ENCODE measurements at regions not wholly inside any gene's neighbourhood (a gene's known extent, or its start where the extent isn't known, plus 50 kb on each side); places are given as distances from the start of the nearest gene placed in this dataset.
"Not testable (repeated sequence)": the region's sequence is repeated elsewhere in the genome, so short reads cannot be mapped to it uniquely, and the experiment has no call there.

- TF ChIP-seq JUN (IDR thresholded peaks at IDR 0.05) = no peak
Measured at GRCh38 chr12:124645530-124646244, 78.3 kb upstream of the NCOR2 start (continued).

GRCh38 chr12:124643768-124644167 is 76.4 kb upstream of the NCOR2 start:
- POLR2A ChIA-PET; FAIRE-seq; H3K4me2 ChIP-seq; H3K27ac ChIP-seq; H3K9me3 ChIP-seq; ATAC-seq; DNase-seq (ENCODE audit: low read depth in 1 of 2, low spot score in 1 of 2); H3K4me3 ChIP-seq; H3K4me1 ChIP-seq: not testable (repeated sequence)
- WGBS (ENCODE audit: missing lambda C conversion rate) = 90% methylated on average over 6 of the region's 6 CpGs
- CTCF ChIA-PET = interaction anchor here (0.6 to 1.1 kb wide), 2 partner anchors 8 to 505 kb away, joined by 3 to 4 read pairs; no protein-coding TSS in a partner anchor

GRCh38 chr12:124642105-124642504 is 74.7 kb upstream of the NCOR2 start:
- no peaks in the 10 kb centered on the region for H3K9me3 ChIP-seq

GRCh38 chr12:124641591-124641990 is 74.2 kb upstream of the NCOR2 start:
- no peak overlapping the region for H3K27ac ChIP-seq
- CTCF ChIA-PET = interaction anchor here (0.7 to 1.5 kb wide), 4 partner anchors 10 to 609 kb away, joined by 3 to 5 read pairs (median 4); no protein-coding TSS in a partner anchor
- no peak for ATAC-seq
- TF ChIP-seq USF2 (IDR thresholded peaks at IDR 0.05) (no peak), HDAC2 (IDR thresholded peaks at IDR 0.05) (no peak), HES2 (IDR thresholded peaks at IDR 0.05) (no peak), ESRRA (IDR thresholded peaks at IDR 0.05; ENCODE audit: borderline replicate concordance, low read length) (no peak), EP300 (IDR thresholded peaks at IDR 0.05) (no peak), CHD2 (IDR thresholded peaks at IDR 0.05; ENCODE audit: low read length, partially characterized antibody) (no peak), RNF2 (IDR thresholded peaks at IDR 0.05; ENCODE audit: borderline replicate concordance, low read depth) (no peak), CTCF (IDR thresholded peaks at IDR 0.05) (no peak), REST (IDR thresholded peaks at IDR 0.05) (no peak)

More at GRCh38 chr12:124642105-124642504, 74.7 kb upstream of the NCOR2 start:
- Histone ChIP-seq H3K4me3 (no peak overlapping the region), H3K4me2 (no peak overlapping the region), H3K27ac (no peak overlapping the region), H3K4me1 (peaks cover 13% of the 10 kb centered on the region)
- TF ChIP-seq REST (IDR thresholded peaks at IDR 0.05) (no peak), ZC3H11A (IDR thresholded peaks at IDR 0.05) (no peak), USF2 (IDR thresholded peaks at IDR 0.05) (no peak), RNF2 (IDR thresholded peaks at IDR 0.05; ENCODE audit: borderline replicate concordance, low read depth) (no peak)
- DNase-seq (ENCODE audit: low read depth in 1 of 2, low spot score in 1 of 2) = no peak
- no peak for FAIRE-seq
- ChIA-PET CTCF (interaction anchor here (0.7 kb wide), 2 partner anchors 10 to 19 kb away, joined by 3 to 4 read pairs; no protein-coding TSS in a partner anchor), POLR2A (no interaction called here)
- 93% methylated on average over 8 of the region's 8 CpGs for WGBS (ENCODE audit: missing lambda C conversion rate)
- no peak for ATAC-seq

More at GRCh38 chr12:124641591-124641990, 74.2 kb upstream of the NCOR2 start:
- POLR2A ChIA-PET = no interaction called here
- H3K4me2 ChIP-seq = no peak overlapping the region
- WGBS (ENCODE audit: missing lambda C conversion rate) = 60% methylated on average over 6 of the region's 6 CpGs
- H3K4me1 ChIP-seq = peaks cover 18% of the 10 kb centered on the region
- no peaks in the 10 kb centered on the region for H3K9me3 ChIP-seq
- DNase-seq (ENCODE audit: low read depth in 1 of 2, low spot score in 1 of 2) = no peak
- H3K4me3 ChIP-seq = no peak overlapping the region
- no peak for FAIRE-seq

Measured in A549 (cell line).